Stimulated activated CD4-positive, alpha-beta T cell treated with anti-CD3 and anti-CD28 coated beads, Interleukin-4, amount 100 ng/mL, for 4 hours (primary cell): ENCODE measurements at regions not wholly inside any gene's neighbourhood (a gene's known extent, or its start where the extent isn't known, plus 50 kb on each side); places are given as distances from the start of the nearest gene placed in this dataset.

Experiments used
- DNase-seq, 2 experiments: peaks; one replicate each; pipeline ENCODE4 v3.0.0-alpha.2; 2020

- DNase-seq = no peak
These were observed 291.4 kb downstream of the YTHDC2 start for GRCh38 chr5:113804943-113805342.

- DNase-seq = no peak
These were observed 292.8 kb downstream of the YTHDC2 start for GRCh38 chr5:113806250-113806649.

GRCh38 chr5:113806904-113807303 is 293.4 kb downstream of the YTHDC2 start:
- no peak for DNase-seq

- no peak for DNase-seq
These were observed 294.0 kb downstream of the YTHDC2 start for GRCh38 chr5:113807427-113807991.

GRCh38 chr5:113808956-113809355 is 295.5 kb downstream of the YTHDC2 start:
- no peak for DNase-seq

- no peak for DNase-seq
These were observed 296.1 kb downstream of the YTHDC2 start for GRCh38 chr5:113809626-113810025.

GRCh38 chr5:113813466-113813865 is 300.0 kb downstream of the YTHDC2 start:
- no peak for DNase-seq

- DNase-seq = no peak
These were observed 304.2 kb downstream of the YTHDC2 start for GRCh38 chr5:113817683-113818082.

- DNase-seq = no peak
These were observed 310.2 kb downstream of the YTHDC2 start for GRCh38 chr5:113823696-113824095.

- no peak for DNase-seq
These were observed 310.8 kb downstream of the YTHDC2 start for GRCh38 chr5:113824307-113824706.

GRCh38 chr5:113825176-113825575 is 311.7 kb downstream of the YTHDC2 start:
- no peak for DNase-seq

GRCh38 chr5:113846941-113847340 is 333.4 kb downstream of the YTHDC2 start:
- no peak for DNase-seq

GRCh38 chr5:113864437-113864836 is 350.9 kb downstream of the YTHDC2 start:
- DNase-seq = no peak

GRCh38 chr5:113866763-113867162 is 353.3 kb downstream of the YTHDC2 start:
- DNase-seq = no peak

- no peak for DNase-seq
These were observed 356.1 kb downstream of the YTHDC2 start for GRCh38 chr5:113869611-113870010.

- DNase-seq = no peak
These were observed 358.5 kb downstream of the YTHDC2 start for GRCh38 chr5:113871972-113872371.

- DNase-seq = no peak
These were observed 361.6 kb downstream of the YTHDC2 start for GRCh38 chr5:113875096-113875495.

- no peak for DNase-seq
These were observed 378.0 kb downstream of the YTHDC2 start for GRCh38 chr5:113891491-113891890.

- DNase-seq = no peak
These were observed 383.3 kb downstream of the YTHDC2 start for GRCh38 chr5:113896789-113897188.

GRCh38 chr5:113897748-113898147 is 384.3 kb downstream of the YTHDC2 start:
- DNase-seq = no peak

- DNase-seq = no peak
These were observed 386.6 kb downstream of the YTHDC2 start for GRCh38 chr5:113900141-113900540.

GRCh38 chr5:113900816-113901215 is 387.3 kb downstream of the YTHDC2 start:
- no peak for DNase-seq

- DNase-seq = no peak
These were observed 388.2 kb downstream of the YTHDC2 start for GRCh38 chr5:113901718-113902117.

GRCh38 chr5:113902917-113903660 is 389.6 kb downstream of the YTHDC2 start:
- DNase-seq = no peak

GRCh38 chr5:113909782-113910181 is 396.3 kb downstream of the YTHDC2 start:
- no peak for DNase-seq
